IPS-NIHi11 (cell line): ENCODE measurements at regions not wholly inside any gene's neighbourhood (a gene's known extent, or its start where the extent isn't known, plus 50 kb on each side); places are given as distances from the start of the nearest gene placed in this dataset.
"Not testable (repeated sequence)": the region's sequence is repeated elsewhere in the genome, so short reads cannot be mapped to it uniquely, and the experiment has no call there.

Experiments used
- DNase-seq: peaks from one replicate; pipeline ENCODE4 v3.0.0; 2012; ENCODE audit warnings: mixed read lengths, low spot score

DNA sequence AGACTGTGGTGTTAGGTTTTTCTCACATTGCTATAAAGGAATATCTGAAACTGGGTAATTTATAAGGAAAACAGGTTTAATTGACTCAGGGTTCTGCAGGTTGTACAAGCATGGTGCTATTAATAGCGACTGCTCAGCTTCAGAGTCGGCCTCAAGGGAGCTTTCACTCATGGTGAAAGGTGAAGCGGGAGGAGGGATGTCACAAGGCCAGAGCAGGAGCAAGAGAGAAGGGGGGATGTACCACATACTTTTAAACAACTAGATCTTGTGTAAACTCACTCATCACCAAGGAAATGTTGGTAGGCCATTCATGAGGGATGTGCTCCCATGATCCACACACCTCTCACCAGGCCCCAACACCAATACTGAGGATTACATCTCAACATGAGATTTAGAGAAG is 313.2 kb downstream of the UBE2NL start:
- not testable (repeated sequence) for DNase-seq

DNA sequence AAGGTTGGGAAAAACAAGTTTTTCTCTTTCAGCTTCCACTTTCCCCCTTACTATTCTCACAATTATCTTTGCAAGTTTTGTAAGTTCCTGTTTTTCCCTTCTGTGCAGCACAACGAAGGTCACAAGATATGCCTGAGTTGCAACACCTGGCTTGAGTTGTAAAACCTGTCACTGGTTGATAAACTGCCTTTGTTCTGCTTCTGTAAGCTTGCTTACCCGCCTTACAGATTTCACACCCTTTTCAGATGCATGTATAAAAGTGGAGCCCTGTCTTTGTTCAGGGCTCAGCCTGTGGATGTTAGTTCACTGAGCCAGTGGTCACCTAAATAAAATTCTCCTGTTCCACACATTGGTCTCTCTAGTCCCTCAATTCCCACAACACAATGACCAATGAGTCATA is 318.9 kb downstream of the UBE2NL start:
- DNase-seq, result not testable (repeated sequence)

DNA sequence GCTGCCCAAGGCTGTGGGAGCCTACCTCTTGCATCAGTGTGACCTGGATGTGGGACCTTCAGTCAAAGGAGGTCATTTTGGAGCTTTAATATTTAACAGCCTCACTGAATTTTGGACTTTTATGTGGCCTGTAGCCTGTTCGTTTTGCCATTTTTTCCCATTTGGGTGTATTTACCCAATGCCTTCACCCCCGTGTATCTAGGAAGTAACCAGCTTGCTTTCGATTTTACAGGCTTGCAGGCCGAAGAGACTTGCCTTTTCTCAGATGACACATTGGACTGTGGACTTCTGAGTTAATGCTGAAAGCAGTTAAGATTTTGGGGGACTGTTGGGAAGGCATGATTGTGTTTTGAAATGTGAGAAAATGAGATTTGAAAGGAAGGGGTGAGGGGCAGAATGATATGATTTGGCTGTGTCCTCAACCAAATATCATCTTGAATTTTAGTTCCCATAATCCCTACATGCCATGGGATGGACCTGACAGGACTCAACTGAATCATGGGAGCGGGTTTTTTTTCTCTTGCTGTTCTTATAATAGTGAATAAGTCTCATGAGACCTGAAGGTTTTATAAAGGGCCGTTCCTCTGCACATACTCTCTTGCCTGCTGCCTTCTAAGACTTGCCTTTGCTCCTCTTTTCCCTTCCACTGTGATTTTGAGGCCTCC is 324.6 kb downstream of the UBE2NL start:
- not testable (repeated sequence) for DNase-seq

DNA sequence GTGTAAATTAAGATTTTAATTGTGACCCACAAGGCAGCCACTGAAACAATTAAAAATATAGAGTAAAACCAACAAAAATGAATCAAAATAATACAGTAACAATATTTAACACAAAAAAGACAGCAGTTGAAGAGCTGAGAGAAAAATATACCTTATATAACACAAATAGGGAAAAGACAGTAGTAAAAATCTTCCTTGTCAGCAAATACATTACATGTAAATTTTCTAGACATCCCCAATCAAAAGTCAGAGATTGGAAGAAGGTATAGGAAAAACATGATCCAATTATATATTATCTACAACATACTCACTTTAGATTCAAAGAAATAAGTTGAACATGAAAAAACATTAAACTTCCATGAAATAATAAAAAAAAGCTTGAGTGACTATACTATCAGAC is 330.8 kb downstream of the UBE2NL start:
- DNase-seq, result no peak

DNA sequence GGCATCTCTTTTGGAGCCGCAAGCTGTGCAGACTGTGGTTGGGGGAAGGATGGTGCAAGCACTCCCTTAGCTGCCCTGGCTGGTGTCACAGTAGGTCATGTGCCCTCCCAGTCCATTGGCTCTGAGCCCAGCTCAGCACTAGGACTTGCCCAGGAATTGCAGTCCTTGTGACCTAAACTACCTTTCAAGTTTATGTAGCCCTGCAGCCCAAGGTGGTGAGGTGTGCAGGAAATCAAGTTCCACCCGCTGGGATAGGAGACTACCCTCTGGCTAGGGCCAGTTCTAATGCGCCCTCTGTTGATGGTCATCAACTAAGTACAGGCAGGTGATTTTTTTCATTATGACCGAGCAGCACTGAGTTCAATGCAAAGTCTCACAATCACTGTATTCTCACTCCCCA is 335.2 kb downstream of the UBE2NL start:
- peak; percentile 22 for DNase-seq

DNA sequence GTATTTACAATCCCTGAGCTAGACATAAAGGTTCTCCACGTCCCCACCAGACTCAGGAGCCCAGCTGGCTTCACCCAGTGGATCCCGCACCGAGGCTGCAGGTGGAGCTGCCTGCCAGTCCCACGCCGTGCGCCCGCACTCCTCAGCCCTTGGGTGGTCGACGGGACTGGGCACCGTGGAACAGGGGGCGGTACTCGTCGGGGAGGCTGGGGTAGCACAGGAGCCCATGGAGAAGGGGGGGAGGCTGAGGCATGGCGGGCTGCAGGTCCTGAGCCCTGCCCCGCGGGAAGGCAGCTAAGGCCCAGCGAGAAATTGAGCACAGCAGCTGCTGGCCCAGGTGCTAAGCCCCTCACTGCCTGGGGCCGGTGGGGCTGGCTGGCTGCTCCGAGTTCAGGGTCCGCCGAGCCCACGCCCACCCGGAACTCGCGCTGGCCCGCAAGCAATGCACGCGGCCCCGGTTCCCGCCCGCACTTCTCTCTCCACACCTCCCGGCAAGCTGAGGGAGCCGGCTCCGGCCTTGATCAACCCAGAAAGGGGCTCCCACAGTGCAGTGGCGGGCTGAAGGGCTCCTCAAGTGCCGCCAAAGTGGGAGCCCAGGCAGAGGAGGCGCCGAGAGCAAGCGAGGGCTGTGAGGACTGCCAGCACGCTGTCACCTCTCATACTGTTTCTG is 347.4 kb downstream of the UBE2NL start:
- DNase-seq, result not testable (repeated sequence)

DNA sequence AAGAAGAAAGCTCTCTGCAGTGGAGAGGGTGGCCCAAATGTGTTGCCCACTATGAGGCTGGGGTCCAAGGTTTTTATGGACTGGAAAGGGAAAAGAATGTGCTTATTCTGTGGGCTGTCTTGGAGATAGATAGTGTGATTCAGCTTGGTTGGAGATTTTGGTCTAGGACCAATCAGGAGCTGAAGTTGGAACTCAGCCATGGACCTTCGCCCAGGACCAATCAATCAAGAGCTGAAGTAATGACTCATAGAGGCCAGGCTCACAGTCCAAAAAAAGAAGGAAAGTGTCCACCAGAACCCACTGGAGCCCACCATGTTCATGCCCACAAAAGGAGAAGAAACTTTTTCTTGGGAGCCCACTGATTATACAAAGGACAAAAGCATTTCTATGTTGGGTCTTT is 369.5 kb downstream of the UBE2NL start:
- no peak for DNase-seq

DNA sequence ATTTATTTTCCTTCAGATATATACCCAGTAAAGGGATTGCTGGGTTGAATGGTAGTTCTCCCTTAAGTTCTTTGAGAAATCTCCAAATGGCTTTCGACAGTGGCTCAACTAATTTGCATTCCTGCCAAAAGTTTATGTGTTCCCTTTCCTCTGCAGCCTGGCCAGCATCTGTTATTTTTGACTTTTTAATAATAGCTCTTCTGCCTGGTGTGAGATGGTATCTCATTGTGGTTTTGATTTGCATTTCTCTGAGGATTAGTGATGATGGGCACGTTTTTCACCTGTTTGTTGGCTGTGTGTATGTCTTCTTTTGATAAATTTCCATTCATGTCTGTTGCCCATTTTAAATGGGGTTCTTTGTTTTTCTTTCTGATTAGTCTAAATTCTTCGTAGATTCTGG is 375.2 kb downstream of the UBE2NL start:
- no peak for DNase-seq

DNA sequence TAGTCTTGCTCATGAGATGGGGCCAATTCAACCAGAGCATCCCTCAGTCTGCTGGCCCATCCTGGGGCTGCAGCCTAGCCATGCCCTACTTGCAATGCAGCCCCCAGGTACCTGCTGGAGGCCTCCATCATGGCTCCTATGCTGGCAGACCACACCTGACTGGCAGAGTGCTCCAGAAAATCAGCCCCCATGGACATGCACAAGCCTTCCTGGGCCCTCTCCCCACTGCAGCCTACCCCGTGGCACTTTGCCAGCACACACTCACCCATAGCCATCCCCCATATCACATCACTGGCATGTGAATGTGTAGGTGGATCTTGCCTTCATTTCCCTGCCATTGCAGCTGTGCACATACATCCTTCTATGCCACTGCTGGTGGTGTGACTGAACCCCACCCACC is 381.8 kb downstream of the UBE2NL start:
- no peak for DNase-seq

DNA sequence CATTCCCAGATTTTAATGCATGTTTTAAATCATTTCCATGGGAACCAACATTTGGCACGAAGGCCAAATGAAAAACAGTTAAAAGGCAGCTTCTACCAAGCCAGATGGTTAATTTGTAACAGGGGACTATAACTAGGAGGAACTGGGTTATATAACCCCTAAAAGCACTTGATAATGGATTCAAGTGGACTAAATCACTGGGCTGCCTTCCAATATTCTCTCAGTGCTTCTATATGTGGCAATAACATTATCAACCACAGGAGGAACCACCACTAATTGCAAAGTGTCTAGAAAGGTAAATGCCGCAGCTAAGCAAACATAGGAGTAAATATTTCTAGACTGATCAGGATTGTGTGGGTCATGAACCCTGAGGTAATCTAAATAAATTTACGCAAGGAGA is 391.5 kb downstream of the UBE2NL start:
- DNase-seq, result no peak

DNA sequence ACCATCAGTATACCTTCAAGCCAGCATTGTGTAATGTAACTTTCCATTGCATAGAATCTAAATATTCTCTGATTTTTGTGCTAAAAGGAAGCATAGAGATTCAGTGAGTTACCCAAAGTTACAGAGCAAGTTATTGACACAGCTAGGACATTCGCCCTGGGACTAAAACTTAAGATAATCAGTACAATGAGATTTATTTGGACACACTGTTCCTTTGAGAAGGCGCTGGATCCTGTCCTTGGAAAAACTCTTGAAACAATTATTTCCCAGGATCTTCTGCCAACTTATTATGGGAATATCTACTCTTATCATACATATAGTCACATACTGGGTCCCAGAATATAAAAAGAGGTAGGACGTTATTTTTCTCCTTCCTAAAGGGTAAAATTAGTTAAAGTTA is 392.0 kb downstream of the UBE2NL start:
- DNase-seq, result no peak

DNA sequence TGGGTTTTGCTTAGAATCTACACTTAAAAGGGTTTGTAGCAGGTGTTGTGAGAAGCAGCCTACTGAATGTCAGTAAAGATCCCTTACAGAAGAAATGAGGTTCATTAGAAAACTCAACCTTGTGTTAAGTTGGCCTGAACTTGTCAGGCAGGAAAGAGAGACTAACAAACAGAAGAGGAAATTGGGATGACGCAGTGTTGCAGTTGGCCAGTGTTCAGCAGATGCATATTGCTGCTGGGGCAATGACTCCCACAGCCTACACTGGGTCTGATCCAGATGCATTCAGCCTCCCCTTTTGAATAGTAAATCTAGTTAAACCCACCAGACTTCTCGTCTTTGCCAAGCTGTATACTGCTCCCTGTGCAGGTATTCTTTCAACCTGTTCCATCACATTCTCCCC is 409.4 kb downstream of the UBE2NL start:
- no peak for DNase-seq

DNA sequence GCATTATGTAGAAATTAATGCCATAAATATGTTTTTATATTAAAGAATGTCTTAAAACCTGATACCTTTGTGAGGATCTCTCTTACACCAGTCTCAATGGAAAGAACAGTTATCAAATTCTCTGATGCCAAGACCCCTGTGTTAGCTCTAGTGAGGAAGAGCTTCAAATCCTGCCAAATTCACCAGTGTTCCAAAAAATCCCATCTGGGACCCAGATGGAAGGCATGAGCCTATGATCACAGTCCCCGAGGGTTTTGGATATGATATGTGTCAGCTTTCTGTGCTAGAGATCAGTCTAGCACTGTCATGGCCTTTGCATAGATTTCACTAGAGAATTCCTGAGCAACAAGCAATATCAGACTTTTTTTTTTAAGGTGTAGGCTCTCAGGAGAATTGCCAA is 412.1 kb downstream of the UBE2NL start:
- DNase-seq, result no peak

DNA sequence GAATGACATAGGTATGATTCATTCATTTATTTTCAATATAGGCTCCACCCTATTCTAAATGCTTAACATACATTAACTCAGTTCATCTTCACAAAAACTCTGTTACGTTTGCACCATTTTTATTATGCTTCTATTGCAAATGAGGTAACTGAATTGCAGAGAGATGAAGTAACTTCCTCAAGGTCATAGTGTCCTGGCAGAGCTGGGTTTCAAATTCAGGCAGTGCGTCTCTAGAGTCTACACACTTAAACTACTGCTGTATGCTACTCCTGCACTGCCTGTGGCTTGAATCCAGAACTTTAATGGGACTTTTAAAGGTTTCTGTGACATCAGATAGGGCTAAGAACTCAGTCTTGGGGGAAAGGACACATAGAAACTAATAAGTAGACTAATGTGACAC is 413.4 kb downstream of the UBE2NL start:
- no peak for DNase-seq

DNA sequence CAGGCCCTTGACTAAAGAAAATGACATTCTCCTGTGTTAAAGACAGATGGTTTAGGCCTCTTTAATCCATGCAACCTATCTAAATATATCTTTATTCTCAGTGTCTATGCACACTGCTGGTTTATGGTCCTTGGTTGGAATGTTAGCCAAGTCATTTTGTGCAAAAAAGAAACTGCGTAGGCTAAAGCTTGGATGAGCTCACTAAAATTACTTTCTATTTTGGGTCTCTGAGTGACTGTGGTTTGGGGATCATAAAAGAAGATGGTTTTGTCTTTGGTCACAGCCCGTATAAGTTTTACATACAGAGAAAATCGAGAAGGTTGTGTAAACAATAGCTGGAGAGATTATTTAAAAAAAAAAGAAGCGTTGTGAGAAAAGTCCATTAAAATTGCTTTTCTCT is 443.6 kb downstream of the UBE2NL start:
- DNase-seq, result no peak

DNA sequence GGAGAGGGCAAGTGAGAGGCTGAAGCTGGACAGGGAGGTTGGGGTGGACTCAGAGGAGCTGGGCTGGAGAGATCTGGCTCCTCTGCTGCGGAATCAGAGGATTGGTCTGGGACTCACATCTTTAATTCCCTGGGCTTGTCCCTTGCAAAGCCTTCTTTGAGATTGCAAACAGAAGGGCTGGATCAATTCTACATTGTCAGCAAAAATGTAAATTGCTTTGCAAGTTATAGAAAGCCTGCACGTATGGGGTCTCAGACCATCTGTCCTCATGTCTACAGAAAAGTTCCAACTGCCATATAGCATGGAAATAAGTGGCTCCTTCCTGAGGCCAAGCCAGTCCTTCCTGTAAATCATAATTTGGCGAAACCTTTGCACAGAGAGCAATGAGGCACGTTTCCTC is 449.6 kb downstream of the UBE2NL start:
- no peak for DNase-seq

DNA sequence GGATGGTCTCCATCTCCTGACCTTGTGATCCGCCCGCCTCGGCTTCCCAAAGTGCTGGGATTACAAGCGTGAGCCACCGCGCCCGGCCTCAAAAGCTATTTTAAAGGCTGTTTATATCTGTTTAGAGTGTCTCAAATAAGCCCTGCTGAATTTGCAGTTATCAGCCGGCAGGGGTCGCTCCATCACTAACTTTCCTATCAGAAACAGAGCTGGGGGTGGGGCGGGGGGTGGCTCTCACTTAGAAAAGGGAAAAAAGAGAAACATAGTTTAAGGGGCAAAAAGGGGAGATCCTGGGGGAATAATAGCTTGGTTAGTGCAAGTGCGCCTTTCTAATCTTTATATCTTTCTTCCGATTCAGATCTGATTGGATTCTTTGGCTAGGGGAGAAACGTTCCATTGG is 450.7 kb downstream of the UBE2NL start:
- no peak for DNase-seq

DNA sequence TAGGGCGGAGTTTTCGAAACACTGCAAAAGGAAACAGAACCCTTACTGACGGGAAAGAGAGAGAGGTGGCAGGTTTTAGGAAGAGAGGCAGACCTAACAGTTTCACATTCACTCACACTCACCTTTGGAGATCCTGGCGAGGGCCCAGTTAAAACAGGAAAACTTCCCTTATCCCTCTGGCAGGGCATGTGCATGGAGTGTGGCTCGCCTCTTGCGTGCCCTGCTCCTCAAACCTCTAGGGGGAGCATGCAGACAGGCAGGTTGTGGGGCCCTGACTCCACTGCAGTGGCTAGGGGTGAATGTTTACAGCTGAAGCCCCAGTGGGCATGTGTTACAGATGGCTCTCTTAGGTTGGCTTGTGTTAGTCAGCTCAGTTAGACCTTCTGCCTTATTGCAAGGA is 451.5 kb downstream of the UBE2NL start:
- peak; percentile 8 for DNase-seq

DNA sequence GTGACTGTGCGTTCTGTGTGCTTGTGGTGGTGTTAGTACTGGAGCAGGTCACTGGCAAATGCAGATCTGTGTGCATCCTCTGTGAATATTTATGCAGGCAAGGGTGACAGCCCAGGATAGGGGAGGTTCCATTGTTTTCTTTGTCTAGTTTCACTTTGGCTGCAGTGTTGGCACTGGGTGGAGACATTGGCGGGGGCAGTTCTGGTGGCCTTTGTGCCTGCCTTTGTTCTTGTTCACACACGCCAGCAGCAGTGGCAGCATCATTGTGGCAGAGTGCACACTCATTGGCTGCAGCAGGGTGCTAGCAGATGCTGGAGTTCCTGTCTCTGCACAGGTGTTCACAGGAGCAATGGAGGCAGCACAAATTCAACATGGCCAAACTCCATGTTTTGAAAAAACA is 495.3 kb downstream of the UBE2NL start:
- no peak for DNase-seq

DNA sequence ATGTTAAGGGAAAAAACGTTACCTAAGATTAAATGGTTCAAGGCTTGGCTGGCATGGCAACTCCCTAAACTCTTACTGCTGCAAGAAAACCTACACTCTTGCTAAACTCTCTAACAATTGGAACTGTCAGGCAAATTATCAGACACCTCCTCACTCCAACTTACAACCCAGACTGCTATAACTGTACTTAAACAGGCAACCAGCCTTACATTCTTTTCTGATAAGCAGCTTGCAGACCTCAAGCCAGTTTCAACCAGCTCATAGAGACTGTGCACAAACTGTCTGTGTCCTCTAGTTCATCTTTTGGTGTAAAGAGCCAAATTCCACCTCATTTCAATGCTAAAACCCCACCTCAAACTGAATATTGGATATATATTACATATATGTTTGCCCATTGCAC is 504.9 kb downstream of the UBE2NL start:
- no peak for DNase-seq
